HEK293 (cell line): ENCODE measurements at regions not wholly inside any gene's neighbourhood (a gene's known extent, or its start where the extent isn't known, plus 50 kb on each side); places are given as distances from the start of the nearest gene placed in this dataset.

Experiments used
- CTCF ChIA-PET: fragments of 350-600 bp; formaldehyde crosslinking; extraction: SDS; loops from one replicate; lab custom pipeline; 2021; ENCODE audit warnings: antibody characterized with exemption; lab: Yijun Ruan, JAX
- POLR2A ChIA-PET: fragments of 300-600 bp; formaldehyde crosslinking; extraction: SDS; loops from one replicate; lab custom pipeline; 2020; ENCODE audit warnings: antibody characterized with exemption, inconsistent platforms; lab: Yijun Ruan, JAX
- H3K27ac ChIP-seq: fragments of 200-500 bp; sonication (Bioruptor generic); 2 replicates; pipeline ENCODE4 v1.5.1; 2014; ENCODE audit warnings: low read depth, low read length, control low read depth, inconsistent platforms; ENCODE audit errors: extremely low read depth
- H3K36me3 ChIP-seq, 2 experiments: fragments of 200-500 bp in 1 of 2; sonication (Bioruptor generic) in 1 of 2; 1 replicate in 1 of 2; 2 replicates in 1 of 2; pipeline ENCODE4 v1.5.1; 2014 to 2017; ENCODE audit warnings: inconsistent platforms in 2 of 2, low read length in 2 of 2; ENCODE audit not compliant: control insufficient read depth in 2 of 2, insufficient read depth in 1 of 2
- H3K4me1 ChIP-seq: fragments of 200-500 bp; sonication (Bioruptor generic); 2 replicates; pipeline ENCODE4 v1.5.1; 2014; ENCODE audit warnings: mild to moderate bottlenecking, low read length, inconsistent platforms; ENCODE audit not compliant: control insufficient read depth, insufficient read depth
- H3K4me3 ChIP-seq: 2 replicates; pipeline ENCODE4 v1.5.1; 2011; ENCODE audit warnings: low read depth, mild to moderate bottlenecking, control low read depth, low read length, moderate library complexity
- H3K9me3 ChIP-seq: fragments of 200-500 bp; sonication (Bioruptor generic); 2 replicates; pipeline ENCODE4 v1.5.1; 2014; ENCODE audit warnings: low read depth, low read length, inconsistent platforms; ENCODE audit not compliant: control insufficient read depth, insufficient read depth
- BCL11A ChIP-seq: fragments of 450-650 bp; formaldehyde crosslinking; IDR thresholded peaks from 2 replicates; pipeline ENCODE4 v1.5.1; 2016; ENCODE audit warnings: low read depth, missing biosample characterization, missing genetic modification characterization
- FEZF1 ChIP-seq: fragments of 450-650 bp; formaldehyde crosslinking; IDR thresholded peaks from 2 replicates; pipeline ENCODE4 v1.5.1; 2016; ENCODE audit warnings: missing biosample characterization, missing genetic modification characterization
- REPIN1 ChIP-seq: fragments of 450-650 bp; formaldehyde crosslinking; IDR thresholded peaks from 2 replicates; pipeline ENCODE4 v1.5.1; 2017; ENCODE audit warnings: missing biosample characterization, missing genetic modification characterization, low read depth
- ZBTB21 ChIP-seq: fragments of 450-650 bp; formaldehyde crosslinking; IDR thresholded peaks from 2 replicates; pipeline ENCODE4 v1.5.1; 2017; ENCODE audit warnings: missing biosample characterization, missing genetic modification characterization
- ZFP41 ChIP-seq: fragments of 450-650 bp; formaldehyde crosslinking; IDR thresholded peaks from 2 replicates; pipeline ENCODE4 v1.5.1; 2016; ENCODE audit warnings: missing biosample characterization, missing genetic modification characterization, borderline replicate concordance
- ZNF214 ChIP-seq: fragments of 450-650 bp; formaldehyde crosslinking; IDR thresholded peaks from 2 replicates; pipeline ENCODE4 v1.5.1; 2017; ENCODE audit warnings: missing biosample characterization, mild to moderate bottlenecking, missing genetic modification characterization, borderline replicate concordance
- ZNF239 ChIP-seq: fragments of 450-650 bp; formaldehyde crosslinking; IDR thresholded peaks from 2 replicates; pipeline ENCODE4 v1.5.1; 2016; ENCODE audit warnings: missing biosample characterization, missing genetic modification characterization
- ZNF433 ChIP-seq: fragments of 450-650 bp; formaldehyde crosslinking; IDR thresholded peaks from 2 replicates; pipeline ENCODE4 v1.5.1; 2016; ENCODE audit warnings: missing biosample characterization, missing genetic modification characterization, low read depth
- ZNF514 ChIP-seq: fragments of 450-650 bp; formaldehyde crosslinking; IDR thresholded peaks from 2 replicates; pipeline ENCODE4 v1.5.1; 2016; ENCODE audit warnings: missing biosample characterization, missing genetic modification characterization
- ZNF555 ChIP-seq: fragments of 450-650 bp; formaldehyde crosslinking; conservative IDR thresholded peaks from 2 replicates; pipeline ENCODE4 v1.5.1; 2017; ENCODE audit warnings: missing biosample characterization, mild to moderate bottlenecking, missing genetic modification characterization, inconsistent platforms
- TF ChIP-seq, protein P1 (sequence below): fragments of 450-650 bp; formaldehyde crosslinking; IDR thresholded peaks from 2 replicates; pipeline ENCODE4 v1.5.1; 2016; ENCODE audit warnings: missing biosample characterization, missing genetic modification characterization
- TF ChIP-seq, protein P2 (sequence below): fragments of 450-650 bp; formaldehyde crosslinking; IDR thresholded peaks from 2 replicates; pipeline ENCODE4 v1.5.1; 2016; ENCODE audit warnings: missing biosample characterization, missing genetic modification characterization, borderline replicate concordance
- TF ChIP-seq, protein P3 (sequence below): fragments of 450-650 bp; formaldehyde crosslinking; IDR thresholded peaks from 2 replicates; pipeline ENCODE4 v1.5.1; 2016; ENCODE audit warnings: missing biosample characterization, missing genetic modification characterization
- TF ChIP-seq, protein P4 (sequence below): fragments of 450-650 bp; formaldehyde crosslinking; IDR thresholded peaks from 2 replicates; pipeline ENCODE4 v1.5.1; 2016; ENCODE audit warnings: missing biosample characterization, missing genetic modification characterization

DNA sequence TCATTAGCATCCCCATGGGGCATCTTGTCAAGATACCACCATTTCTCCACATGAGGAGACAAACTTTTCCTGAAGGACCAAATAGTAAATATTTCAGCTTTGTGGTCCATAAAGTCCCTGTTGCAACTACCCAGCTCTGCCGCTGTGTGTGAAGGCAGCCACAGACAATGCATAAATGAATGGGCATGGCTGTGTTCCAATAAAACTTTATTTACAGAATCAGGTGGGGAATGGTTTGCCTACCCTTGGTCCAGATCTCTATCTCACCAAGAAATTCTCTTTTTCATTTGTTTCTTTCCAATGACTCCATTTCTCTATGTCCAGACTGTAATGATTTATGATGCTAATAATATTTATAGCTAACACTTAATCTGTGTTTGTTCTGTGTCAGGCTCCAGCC is 409.3 kb upstream of the TBX3 start:
- no peaks in the 10 kb centered on the region for H3K9me3 ChIP-seq
- TF ChIP-seq, protein P1, sequence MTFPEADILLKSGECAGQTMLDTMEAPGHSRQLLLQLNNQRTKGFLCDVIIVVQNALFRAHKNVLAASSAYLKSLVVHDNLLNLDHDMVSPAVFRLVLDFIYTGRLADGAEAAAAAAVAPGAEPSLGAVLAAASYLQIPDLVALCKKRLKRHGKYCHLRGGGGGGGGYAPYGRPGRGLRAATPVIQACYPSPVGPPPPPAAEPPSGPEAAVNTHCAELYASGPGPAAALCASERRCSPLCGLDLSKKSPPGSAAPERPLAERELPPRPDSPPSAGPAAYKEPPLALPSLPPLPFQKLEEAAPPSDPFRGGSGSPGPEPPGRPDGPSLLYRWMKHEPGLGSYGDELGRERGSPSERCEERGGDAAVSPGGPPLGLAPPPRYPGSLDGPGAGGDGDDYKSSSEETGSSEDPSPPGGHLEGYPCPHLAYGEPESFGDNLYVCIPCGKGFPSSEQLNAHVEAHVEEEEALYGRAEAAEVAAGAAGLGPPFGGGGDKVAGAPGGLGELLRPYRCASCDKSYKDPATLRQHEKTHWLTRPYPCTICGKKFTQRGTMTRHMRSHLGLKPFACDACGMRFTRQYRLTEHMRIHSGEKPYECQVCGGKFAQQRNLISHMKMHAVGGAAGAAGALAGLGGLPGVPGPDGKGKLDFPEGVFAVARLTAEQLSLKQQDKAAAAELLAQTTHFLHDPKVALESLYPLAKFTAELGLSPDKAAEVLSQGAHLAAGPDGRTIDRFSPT (tag by site-specific recombination) = no peak
- TF ChIP-seq REPIN1 (no peak), ZFP41 (tag by site-specific recombination) (no peak), ZNF514 (tag by site-specific recombination) (no peak), BCL11A (tag by site-specific recombination) (no peak), FEZF1 (tag by site-specific recombination) (no peak), ZNF239 (no peak), ZNF433 (tag by site-specific recombination) (no peak), ZNF555 (tag by site-specific recombination) (no peak)
- TF ChIP-seq, protein P2, sequence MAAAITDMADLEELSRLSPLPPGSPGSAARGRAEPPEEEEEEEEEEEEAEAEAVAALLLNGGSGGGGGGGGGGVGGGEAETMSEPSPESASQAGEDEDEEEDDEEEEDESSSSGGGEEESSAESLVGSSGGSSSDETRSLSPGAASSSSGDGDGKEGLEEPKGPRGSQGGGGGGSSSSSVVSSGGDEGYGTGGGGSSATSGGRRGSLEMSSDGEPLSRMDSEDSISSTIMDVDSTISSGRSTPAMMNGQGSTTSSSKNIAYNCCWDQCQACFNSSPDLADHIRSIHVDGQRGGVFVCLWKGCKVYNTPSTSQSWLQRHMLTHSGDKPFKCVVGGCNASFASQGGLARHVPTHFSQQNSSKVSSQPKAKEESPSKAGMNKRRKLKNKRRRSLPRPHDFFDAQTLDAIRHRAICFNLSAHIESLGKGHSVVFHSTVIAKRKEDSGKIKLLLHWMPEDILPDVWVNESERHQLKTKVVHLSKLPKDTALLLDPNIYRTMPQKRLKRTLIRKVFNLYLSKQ (tag by site-specific recombination) = no peak
- TF ChIP-seq, protein P3, sequence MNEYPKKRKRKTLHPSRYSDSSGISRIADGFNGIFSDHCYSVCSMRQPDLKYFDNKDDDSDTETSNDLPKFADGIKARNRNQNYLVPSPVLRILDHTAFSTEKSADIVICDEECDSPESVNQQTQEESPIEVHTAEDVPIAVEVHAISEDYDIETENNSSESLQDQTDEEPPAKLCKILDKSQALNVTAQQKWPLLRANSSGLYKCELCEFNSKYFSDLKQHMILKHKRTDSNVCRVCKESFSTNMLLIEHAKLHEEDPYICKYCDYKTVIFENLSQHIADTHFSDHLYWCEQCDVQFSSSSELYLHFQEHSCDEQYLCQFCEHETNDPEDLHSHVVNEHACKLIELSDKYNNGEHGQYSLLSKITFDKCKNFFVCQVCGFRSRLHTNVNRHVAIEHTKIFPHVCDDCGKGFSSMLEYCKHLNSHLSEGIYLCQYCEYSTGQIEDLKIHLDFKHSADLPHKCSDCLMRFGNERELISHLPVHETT (tag by site-specific recombination) = no peak
- TF ChIP-seq, protein P4, sequence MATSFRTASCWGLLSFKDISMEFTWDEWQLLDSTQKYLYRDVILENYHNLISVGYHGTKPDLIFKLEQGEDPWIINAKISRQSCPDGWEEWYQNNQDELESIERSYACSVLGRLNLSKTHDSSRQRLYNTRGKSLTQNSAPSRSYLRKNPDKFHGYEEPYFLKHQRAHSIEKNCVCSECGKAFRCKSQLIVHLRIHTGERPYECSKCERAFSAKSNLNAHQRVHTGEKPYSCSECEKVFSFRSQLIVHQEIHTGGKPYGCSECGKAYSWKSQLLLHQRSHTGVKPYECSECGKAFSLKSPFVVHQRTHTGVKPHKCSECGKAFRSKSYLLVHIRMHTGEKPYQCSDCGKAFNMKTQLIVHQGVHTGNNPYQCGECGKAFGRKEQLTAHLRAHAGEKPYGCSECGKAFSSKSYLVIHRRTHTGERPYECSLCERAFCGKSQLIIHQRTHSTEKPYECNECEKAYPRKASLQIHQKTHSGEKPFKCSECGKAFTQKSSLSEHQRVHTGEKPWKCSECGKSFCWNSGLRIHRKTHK (tag by site-specific recombination) = no peak
- H3K36me3 ChIP-seq = no peaks in the 10 kb centered on the region
- H3K27ac ChIP-seq = no peak overlapping the region
- H3K4me3 ChIP-seq = no peak overlapping the region
- no peaks in the 10 kb centered on the region for H3K4me1 ChIP-seq
- ChIA-PET POLR2A (no interaction called here), CTCF (interaction anchor here (1.2 kb wide), 1 partner anchor 20 kb away, joined by 3 read pairs; no protein-coding TSS in a partner anchor)

DNA sequence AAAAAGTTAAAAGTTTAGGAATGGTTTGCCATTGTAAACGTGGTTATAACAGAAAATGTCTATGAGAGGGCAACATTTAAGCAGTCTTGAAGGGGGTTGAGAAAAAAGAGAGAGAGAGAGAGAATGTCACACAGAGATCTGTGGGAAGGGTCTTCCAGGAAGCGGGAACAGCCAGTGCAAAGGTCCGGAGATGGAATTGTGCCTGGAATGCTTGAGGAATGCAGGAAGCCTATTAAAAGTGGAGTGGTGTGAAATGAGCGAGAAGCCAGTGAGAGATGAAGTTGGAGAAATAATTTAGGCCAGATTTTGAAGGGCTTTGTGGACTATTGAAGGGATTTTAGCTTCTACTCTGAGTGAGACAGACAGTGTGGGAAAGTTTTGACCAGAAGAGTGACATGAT is 406.8 kb upstream of the TBX3 start:
- H3K4me3 ChIP-seq = no peak overlapping the region
- CTCF ChIA-PET = interaction anchor here (0.7 kb wide), 1 partner anchor 14 kb away, joined by 3 read pairs; no protein-coding TSS in a partner anchor
- TF ChIP-seq ZBTB21 (tag by site-specific recombination) (no peak), ZNF214 (tag by site-specific recombination) (no peak)

More for the DNA sequence above, 406.8 kb upstream of the TBX3 start:
- Histone ChIP-seq H3K4me1 (no peaks in the 10 kb centered on the region), H3K27ac (no peak overlapping the region), H3K9me3 (no peaks in the 10 kb centered on the region), H3K36me3 (no peaks in the 10 kb centered on the region)
- POLR2A ChIA-PET = no interaction called here
